Activated naive CD4-positive, alpha-beta T cell treated with Interleukin-2 at 50 U/mL for 16 hours (primary cell): ENCODE measurements at regions not wholly inside any gene's neighbourhood (a gene's known extent, or its start where the extent isn't known, plus 50 kb on each side); places are given as distances from the start of the nearest gene placed in this dataset.
"Not testable (repeated sequence)": the region's sequence is repeated elsewhere in the genome, so short reads cannot be mapped to it uniquely, and the experiment has no call there.

Source experiments
- DNase-seq: peaks from one replicate; pipeline ENCODE4 v3.0.0-alpha.2; 2020

- DNase-seq, result no peak
Measured at GRCh38 chr22:48718818-48719500, 1108.7 kb downstream of the BRD1 start.

DNA sequence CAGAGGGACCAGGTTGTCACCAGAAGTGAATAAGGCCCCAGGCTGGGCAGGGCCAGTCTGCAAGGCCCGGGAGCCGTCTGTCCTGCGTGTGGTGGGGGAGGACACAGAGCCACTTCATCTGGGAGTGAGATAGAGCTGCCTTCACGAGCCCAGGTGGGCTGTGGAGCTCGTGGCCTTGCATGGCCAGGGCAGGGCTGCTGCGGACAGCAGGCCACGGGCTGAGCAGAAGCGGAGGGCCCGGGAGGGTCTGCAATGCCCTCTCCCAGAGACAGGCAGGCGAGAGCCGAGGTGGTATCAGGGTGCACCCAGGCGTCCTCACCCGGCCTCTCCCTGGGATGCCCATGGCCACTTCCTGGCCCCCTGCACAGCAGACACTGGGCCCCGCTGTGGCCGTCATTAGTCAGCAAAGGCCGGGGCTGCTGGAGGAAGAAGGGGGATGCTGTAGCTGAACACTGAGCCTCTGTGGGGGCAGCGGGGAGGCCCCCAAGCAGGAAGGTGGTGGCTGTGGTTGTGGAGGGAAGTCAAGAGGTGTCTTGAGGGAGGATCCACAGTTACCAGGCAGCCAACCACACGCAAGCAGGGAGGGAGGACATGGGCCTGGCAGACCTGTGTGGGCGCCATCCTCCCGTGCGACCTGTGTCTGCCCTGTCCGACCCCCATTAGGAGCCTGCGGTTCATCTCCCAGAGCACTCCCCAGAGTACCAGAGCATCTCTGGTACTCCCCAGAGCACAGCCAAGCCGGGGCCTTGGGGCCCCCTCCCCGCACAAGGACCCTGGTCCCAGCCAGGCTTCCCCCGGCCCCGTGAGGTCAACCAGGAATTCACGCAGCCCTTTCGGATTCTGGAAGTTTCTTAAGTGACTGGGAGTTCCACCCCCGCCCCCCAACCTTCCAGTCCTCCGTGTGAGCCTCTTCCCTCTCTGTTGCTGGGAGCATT lies 1109.5 kb downstream of the BRD1 start:
- DNase-seq, result no peak

DNA sequence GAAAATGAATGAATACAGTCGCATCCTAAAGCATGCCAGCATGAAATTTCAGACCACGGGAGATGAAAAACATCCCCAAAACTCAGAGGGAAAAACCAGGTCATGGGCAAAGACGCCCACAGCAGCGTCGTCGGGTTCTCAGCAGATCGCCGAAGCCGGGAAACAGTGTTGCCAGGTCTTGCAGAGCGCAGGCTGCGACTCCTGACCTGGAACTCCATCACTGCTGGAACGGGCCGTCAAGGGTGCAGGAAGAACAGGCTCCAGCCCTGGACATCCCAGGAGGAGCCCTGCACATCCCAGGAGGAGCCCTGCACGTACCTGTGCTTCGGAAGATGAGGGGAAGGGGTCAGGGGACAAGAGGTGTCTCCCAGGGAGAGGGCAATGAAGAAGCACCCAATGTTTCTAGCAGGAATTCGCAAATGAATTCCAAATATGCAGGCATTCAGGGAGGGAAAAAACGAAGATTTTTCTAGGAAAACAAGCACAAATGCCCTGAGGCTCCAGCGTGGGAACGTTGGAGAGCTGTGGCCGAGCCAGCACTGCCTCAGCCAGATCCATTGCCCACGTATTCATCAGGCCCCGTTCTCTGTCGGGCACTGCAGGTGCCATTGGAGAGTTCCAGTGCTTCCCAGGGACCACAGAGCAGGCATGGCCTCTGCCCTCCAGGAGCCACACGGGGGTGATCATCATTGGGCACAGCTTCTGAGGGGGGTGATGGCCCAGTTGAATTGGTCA lies 1110.4 kb downstream of the BRD1 start:
- DNase-seq, result no peak

GRCh38 chr22:48716154-48716553 lies 1111.5 kb downstream of the BRD1 start:
- DNase-seq, result not testable (repeated sequence)

GRCh38 chr22:48715511-48715910 lies 1112.2 kb downstream of the BRD1 start:
- no peak for DNase-seq

DNA sequence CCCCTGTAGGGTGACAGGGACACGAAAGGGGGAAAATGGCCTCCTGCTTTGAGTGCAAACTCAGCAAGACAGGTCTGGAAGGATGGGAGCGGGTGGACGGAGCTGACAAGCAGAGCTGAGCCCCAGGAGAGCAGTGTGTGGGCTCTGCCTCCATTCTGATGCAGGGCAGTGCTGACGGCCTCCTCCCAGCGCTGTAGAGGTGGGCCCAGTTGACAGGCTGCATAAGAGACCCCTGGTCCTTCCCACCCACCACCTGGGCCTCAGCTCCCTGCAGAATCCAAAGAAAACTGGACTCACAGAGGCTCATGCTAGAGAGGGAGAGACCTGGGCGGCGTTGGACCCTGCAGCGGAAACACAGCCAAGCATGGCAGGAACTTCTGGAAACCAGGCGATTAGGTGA lies 1113.4 kb downstream of the BRD1 start:
- no peak for DNase-seq

GRCh38 chr22:48713272-48714205 lies 1114.1 kb downstream of the BRD1 start:
- DNase-seq, result no peak

DNA sequence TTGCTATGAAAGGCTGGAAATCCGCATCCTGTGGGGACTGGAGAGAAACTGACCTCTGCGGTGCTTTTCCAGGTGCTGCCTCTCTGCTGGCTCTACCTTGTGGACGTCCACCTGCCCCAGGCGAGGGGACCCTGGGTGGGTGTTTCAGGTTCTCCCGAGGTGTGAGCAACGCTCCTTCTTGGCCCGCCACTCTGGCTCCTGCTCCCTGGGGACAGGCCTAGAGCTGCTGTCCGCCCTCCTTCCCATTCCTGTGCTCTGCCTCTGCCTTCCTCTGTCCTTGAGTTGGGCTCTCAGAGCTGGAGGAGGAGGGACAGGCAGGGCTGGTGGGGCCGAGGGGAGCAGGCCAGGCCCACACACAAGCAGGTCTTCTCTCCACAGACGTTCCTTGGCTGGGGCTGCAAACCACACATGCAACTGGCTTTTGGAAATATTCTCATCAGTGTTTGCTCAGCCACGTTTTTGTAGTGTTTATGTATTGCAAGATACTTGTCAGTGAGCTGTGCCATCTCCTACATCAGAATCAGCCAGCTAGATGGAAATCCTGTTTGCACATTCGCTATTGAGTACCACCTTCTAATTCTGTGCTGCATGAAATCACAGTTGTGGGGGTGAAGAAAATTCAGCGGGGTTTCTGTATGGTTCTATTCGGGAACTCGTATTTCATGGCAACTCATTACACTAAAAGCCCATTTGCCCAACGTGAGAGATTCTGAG lies 1115.0 kb downstream of the BRD1 start:
- no peak for DNase-seq

DNA sequence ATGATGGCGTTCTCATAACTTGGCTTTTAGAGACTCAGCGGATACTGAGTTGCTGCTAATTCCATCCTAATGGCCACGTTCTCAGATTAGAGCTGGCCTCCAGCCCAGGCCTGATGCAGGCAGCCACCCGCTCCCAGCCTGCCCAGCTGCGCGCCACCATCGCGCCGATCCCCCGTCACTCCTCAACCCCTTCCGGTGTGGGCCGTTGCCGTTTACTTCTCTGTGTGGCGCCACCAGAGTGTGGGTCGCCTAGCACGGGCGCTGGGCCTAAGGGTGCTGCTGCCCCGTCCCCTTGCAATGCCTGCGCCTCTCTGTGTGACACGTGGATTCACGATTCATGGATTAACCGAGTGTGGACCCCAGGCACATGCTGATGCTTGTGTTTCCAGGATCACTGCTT lies 1116.0 kb downstream of the BRD1 start:
- DNase-seq, result no peak

- no peak for DNase-seq
Measured at GRCh38 chr22:48711031-48711431, 1116.6 kb downstream of the BRD1 start.

GRCh38 chr22:48710410-48710809 lies 1117.3 kb downstream of the BRD1 start:
- no peak for DNase-seq

GRCh38 chr22:48709976-48710375 lies 1117.7 kb downstream of the BRD1 start:
- no peak for DNase-seq

DNA sequence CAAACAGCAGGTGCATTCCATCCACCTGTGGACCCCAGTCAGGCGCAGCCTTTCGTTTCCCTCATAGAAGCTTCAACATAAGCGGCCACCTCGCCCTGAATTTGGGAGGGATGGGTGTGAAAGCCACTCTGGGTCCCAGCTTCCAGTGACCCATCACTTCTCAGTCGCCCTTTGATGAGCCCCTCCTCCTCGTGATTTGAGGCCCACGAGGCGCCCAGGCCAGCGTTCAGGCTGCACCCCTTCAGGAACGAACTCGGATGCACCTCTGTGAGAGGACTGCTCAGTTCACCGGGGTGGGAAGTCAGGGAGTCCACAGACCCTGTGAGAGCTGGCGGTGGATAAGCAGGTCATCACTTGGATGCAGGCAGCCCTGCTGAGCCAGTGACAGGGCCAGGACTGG lies 1118.2 kb downstream of the BRD1 start:
- DNase-seq, result no peak

DNA sequence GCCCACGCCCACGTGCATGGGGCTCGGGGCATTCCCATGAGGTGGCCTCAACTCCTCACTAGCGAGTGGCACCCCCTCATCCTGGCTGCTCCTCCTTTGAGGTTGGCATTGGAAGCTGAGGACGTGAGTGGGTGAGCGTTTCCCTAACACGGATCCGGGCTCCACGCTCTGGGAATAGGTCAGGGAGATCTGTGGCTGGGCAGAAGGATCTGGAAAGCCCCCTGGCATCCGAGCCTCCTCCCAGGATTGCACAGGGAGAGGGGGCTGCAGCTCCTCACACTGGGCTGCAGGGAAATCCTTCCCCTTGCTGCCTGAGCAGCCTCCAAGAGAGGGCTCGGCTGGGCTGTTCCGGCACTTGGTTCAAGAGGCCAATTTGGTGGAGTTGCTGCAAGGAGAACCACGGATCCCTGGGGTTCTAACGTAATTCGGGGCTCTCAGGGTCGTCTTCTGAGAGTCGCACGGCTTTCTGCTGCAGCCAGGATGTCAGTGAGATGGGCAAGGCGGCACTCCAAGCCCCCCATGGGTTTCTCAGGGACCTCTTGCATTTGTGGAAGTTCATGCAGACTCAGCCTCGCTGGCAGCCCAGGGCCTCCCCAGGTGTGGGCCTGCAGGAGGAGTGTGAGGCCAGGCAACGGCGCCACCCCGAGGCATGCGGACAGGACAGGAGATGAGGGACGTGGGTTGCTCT lies 1119.0 kb downstream of the BRD1 start:
- no peak for DNase-seq

GRCh38 chr22:48707763-48708557 lies 1119.7 kb downstream of the BRD1 start:
- DNase-seq, result no peak

DNA sequence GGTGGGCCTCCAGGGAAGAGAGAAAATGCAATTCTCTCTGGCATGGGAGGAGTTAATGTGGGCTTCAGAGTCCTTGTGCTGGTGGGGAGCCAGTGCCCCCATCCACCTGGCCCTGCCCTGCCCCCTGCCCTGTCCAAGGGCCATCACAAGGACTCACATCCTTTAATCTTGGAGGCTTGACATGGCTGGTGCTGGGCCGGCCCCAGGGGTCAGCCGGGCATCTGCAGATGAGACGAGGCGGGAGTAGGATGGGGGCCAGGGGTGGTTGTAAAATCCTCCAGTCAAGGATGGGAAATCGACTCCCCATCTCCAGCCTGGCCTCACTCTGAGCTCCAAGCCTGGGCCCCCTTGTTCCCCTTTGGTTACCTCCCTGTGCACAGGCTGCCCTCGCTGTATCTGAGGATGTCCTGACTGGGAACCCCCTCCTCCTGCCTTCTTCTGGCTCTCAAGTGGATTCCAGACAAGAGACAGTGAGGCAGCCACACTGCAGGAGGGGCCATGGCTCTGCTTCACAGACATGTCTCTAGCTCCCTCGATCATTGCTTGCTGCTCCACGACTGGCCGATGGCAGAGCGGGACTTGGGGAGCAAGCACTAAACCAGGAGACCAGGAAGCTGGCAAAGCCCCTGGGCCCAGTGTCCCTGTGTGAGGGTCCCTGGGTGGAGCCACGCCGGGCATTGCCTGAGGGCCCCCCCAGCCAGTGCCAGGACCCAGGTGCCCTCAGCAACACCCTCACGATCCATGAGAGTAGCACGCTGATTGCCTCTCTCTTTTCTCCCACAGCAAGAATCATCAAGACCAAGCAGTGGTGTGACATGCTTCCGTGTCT lies 1120.5 kb downstream of the BRD1 start:
- DNase-seq, result no peak

DNA sequence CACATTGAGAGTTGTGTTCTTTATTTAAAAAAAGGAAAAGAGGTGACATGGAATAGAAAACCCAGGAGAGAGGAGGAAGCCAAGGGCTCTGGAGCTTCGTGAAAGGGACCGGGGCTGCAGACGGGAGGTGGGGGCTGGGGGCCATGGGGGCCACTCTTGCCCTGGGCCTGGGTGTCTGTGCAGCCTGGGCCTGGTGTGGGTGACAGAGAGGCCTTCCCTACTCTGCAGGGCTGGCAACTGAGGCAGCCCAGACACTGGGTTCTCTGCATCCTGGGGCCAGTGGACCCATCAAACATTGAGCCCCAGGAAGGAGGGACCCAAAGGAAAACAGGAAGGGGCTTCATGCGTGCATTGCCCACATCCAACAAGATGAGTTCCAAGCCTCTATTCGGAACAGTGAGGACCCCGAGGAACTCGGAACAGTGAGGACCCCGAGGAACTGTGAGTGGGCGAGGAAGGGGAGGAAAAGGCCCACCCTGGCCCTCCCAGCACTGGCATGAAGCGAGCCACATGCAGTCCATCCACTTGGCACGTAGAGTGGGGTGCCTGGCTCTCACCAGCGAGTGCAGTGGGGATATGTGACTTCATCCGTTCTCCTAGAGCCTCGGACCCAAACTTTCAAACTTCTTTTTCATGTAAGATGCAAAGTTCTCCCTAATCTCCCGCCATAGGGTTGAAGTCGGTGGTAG lies 1121.6 kb downstream of the BRD1 start:
- DNase-seq, result no peak

DNA sequence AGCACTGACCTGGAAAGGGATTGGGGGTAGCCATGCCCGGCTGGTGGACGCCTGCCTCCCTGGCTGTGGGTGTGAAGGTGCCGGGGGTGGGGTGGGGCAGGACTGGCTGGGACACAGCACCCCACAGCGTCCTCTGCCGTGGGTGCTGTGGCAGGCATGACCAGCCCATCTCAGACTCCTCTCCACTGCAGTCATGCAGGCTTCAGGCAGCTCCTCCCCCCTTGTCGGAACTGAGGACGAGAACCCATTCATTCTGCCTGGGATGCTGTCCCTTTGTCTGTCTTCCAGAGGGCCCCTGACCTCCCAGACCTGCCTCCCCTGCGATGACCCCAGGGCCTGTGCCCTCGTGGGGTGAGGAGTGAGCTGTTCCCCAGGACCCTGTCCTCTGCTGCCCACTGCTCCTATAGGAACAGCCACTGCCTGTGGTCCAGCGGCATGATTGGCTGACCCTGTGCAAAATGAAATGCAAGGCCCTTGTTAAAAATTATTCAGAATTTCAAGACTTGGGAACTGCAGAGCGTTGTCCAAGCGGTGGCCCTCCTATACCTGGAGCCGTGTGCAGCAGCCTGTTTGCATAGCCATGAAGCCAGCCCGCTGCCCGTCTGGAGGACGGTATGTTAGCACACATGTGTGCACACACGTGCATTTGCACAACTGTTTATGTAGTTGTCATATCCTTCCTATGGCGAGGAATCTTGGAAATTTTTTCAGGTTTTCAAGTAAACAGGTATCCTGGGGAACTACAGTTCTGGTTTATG lies 1122.3 kb downstream of the BRD1 start:
- DNase-seq, result no peak
